Activated CD8-positive, alpha-beta T cell treated with anti-CD3 and anti-CD28 coated beads for 36 hours (primary cell): ENCODE measurements at regions not wholly inside any gene's neighbourhood (a gene's known extent, or its start where the extent isn't known, plus 50 kb on each side); places are given as distances from the start of the nearest gene placed in this dataset.

Experiments used
- ATAC-seq: fragments of 200-7000 bp; cut with Tn5 transposase; one replicate; pipeline ENCODE4 v1.10.0; 2021; ENCODE audit warnings: mild to moderate bottlenecking, moderate library complexity
- CTCF ChIA-PET: fragments of 350-600 bp; sonication (Branson Sonifier 250); formaldehyde crosslinking; loops from one replicate; lab custom pipeline; 2021; ENCODE audit warnings: antibody characterized with exemption; lab: Charles Lee
- POLR2A ChIA-PET: fragments of 350-600 bp; sonication (Branson Sonifier 250); formaldehyde crosslinking; loops from one replicate; lab custom pipeline; 2021; ENCODE audit warnings: antibody characterized with exemption; lab: Charles Lee
- DNase-seq: peaks from one replicate; pipeline ENCODE4 v3.0.0-alpha.2; 2020
- H3K27ac Mint-ChIP-seq: one replicate; pipeline ENCODE4 v1.8.0; 2021; ENCODE audit warnings: mild to moderate bottlenecking, mixed read lengths
- H3K27me3 Mint-ChIP-seq: one replicate; pipeline ENCODE4 v1.8.0; 2021; ENCODE audit warnings: mixed read lengths
- H3K36me3 Mint-ChIP-seq: one replicate; pipeline ENCODE4 v1.8.0; 2021; ENCODE audit warnings: low read depth, mixed read lengths
- H3K4me1 Mint-ChIP-seq: one replicate; pipeline ENCODE4 v1.8.0; 2021; ENCODE audit warnings: low read depth, mixed read lengths
- H3K4me3 Mint-ChIP-seq: one replicate; pipeline ENCODE4 v1.8.0; 2021; ENCODE audit warnings: mild to moderate bottlenecking, moderate library complexity, mixed read lengths
- H3K9me3 Mint-ChIP-seq: one replicate; pipeline ENCODE4 v1.8.0; 2021; ENCODE audit warnings: mixed read lengths
- intact Hi-C: fragments of 100-400 bp; cut with micrococcal nuclease; formaldehyde crosslinking; loops from one replicate; pipeline ENCODE4 v1.10.0; 2022
- TF ChIP-seq, protein P1 (sequence below): fragments of 200-600 bp; IDR thresholded peaks from one replicate; pipeline ENCODE4 v1.8.0; 2022; ENCODE audit warnings: antibody characterized with exemption, mild to moderate bottlenecking

DNA sequence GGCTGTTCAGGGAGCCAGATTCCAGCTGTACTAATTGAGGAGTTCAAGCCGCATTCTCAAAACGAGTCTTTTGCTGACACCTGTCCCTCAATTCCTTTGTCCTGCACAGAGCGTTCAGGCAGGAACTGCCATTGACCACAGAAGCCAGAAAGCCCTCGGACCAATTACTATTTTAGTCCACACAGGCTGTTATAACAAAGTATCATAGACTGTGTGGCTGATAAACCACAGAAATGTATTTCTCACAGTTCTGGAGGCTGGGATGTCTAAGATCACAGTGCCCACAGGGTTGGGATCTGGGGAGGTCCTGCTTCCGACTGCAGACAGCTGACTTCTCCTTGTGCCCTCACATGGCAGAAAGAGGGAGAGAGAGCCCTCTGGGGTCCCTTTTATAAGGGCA, 119.8 kb upstream of the ATP6AP2 start:
- DNase-seq (no peak), ATAC-seq (no peak)
- CTCF ChIA-PET: interaction anchor here (0.6 kb wide), 1 partner anchor 320 kb away, joined by 3 read pairs; no protein-coding TSS in a partner anchor
- H3K27me3 Mint-ChIP-seq: no peaks in the 10 kb centered on the region
- POLR2A ChIA-PET: no interaction called here
- no peak overlapping the region for H3K4me3 Mint-ChIP-seq
- H3K27ac Mint-ChIP-seq: no peak overlapping the region
- TF ChIP-seq, protein P1, sequence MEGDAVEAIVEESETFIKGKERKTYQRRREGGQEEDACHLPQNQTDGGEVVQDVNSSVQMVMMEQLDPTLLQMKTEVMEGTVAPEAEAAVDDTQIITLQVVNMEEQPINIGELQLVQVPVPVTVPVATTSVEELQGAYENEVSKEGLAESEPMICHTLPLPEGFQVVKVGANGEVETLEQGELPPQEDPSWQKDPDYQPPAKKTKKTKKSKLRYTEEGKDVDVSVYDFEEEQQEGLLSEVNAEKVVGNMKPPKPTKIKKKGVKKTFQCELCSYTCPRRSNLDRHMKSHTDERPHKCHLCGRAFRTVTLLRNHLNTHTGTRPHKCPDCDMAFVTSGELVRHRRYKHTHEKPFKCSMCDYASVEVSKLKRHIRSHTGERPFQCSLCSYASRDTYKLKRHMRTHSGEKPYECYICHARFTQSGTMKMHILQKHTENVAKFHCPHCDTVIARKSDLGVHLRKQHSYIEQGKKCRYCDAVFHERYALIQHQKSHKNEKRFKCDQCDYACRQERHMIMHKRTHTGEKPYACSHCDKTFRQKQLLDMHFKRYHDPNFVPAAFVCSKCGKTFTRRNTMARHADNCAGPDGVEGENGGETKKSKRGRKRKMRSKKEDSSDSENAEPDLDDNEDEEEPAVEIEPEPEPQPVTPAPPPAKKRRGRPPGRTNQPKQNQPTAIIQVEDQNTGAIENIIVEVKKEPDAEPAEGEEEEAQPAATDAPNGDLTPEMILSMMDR: no peak
- intact Hi-C loops: no loop called here
- no peaks in the 10 kb centered on the region for H3K9me3 Mint-ChIP-seq
- H3K4me1 Mint-ChIP-seq: peaks cover 8% of the 10 kb centered on the region
- H3K36me3 Mint-ChIP-seq: no peaks in the 10 kb centered on the region

GRCh38 chrX:40459571-40460158, 121.1 kb upstream of the ATP6AP2 start:
- Mint-ChIP-seq H3K4me1 (no peaks in the 10 kb centered on the region), H3K4me3 (no peak overlapping the region), H3K9me3 (peaks cover 2% of the 10 kb centered on the region), H3K36me3 (no peaks in the 10 kb centered on the region), H3K27me3 (no peaks in the 10 kb centered on the region), H3K27ac (no peak overlapping the region)
- ATAC-seq: no peak
- POLR2A ChIA-PET: no interaction called here
- intact Hi-C loops: no loop called here
- TF ChIP-seq, protein P1: no peak
- CTCF ChIA-PET: no interaction called here
- DNase-seq: no peak

DNA sequence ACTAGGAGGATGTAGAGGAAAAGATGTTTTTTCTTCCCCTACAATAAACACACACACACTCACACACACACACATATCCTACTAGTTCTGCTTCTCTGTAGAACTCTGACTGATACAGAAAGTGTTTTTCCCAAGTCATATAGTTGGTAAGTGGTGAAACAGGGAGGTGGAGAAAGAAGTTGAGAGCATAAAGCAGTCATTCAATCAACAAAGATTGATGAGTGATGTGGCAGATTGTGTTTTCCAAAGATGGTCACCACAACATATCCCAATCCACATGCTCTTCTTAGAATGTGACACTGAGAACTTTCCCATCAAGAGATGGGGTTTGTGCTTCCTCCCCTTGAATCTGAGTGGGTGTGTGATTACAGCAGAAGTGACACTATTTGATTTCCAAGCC, 123.4 kb upstream of the ATP6AP2 start:
- intact Hi-C loops: no loop called here
- no peaks in the 10 kb centered on the region for H3K4me1 Mint-ChIP-seq
- H3K36me3 Mint-ChIP-seq: no peaks in the 10 kb centered on the region
- H3K9me3 Mint-ChIP-seq: peaks cover 2% of the 10 kb centered on the region
- ChIA-PET POLR2A (no interaction called here), CTCF (no interaction called here)
- no peak overlapping the region for H3K27ac Mint-ChIP-seq
- H3K27me3 Mint-ChIP-seq: peaks cover 2% of the 10 kb centered on the region
- H3K4me3 Mint-ChIP-seq: no peak overlapping the region
- no peak for ATAC-seq
- no peak for DNase-seq
- TF ChIP-seq, protein P1: no peak

GRCh38 chrX:40452031-40452430, 128.7 kb upstream of the ATP6AP2 start:
- DNase-seq: no peak
- H3K27me3 Mint-ChIP-seq: peaks cover 4% of the 10 kb centered on the region
- H3K36me3 Mint-ChIP-seq: no peaks in the 10 kb centered on the region
- H3K4me3 Mint-ChIP-seq: no peak overlapping the region
- ChIA-PET CTCF (no interaction called here), POLR2A (no interaction called here)
- no peak for ATAC-seq
- peaks cover 2% of the 10 kb centered on the region for H3K9me3 Mint-ChIP-seq
- TF ChIP-seq, protein P1: no peak
- H3K4me1 Mint-ChIP-seq: no peaks in the 10 kb centered on the region
- no peak overlapping the region for H3K27ac Mint-ChIP-seq
- intact Hi-C loops: no loop called here

- TF ChIP-seq, protein P1: no peak
- Mint-ChIP-seq H3K4me1 (no peaks in the 10 kb centered on the region), H3K36me3 (no peaks in the 10 kb centered on the region), H3K9me3 (no peaks in the 10 kb centered on the region), H3K4me3 (no peak overlapping the region), H3K27me3 (peaks cover 4% of the 10 kb centered on the region), H3K27ac (no peak overlapping the region)
- POLR2A ChIA-PET: no interaction called here
- intact Hi-C loops: no loop called here
- no peak for DNase-seq
- no peak for ATAC-seq
- CTCF ChIA-PET: no interaction called here
Measured at GRCh38 chrX:40449956-40450706, 130.6 kb upstream of the ATP6AP2 start.
